HG03139 (cell line): ENCODE measurements at regions not wholly inside any gene's neighbourhood (a gene's known extent, or its start where the extent isn't known, plus 50 kb on each side); places are given as distances from the start of the nearest gene placed in this dataset.

Experiments used
- ATAC-seq: cut with Tn5 transposase; IDR thresholded peaks from one replicate; pipeline ENCODE4 v1.9.1; 2021; ENCODE audit not compliant: unreplicated experiment

DNA sequence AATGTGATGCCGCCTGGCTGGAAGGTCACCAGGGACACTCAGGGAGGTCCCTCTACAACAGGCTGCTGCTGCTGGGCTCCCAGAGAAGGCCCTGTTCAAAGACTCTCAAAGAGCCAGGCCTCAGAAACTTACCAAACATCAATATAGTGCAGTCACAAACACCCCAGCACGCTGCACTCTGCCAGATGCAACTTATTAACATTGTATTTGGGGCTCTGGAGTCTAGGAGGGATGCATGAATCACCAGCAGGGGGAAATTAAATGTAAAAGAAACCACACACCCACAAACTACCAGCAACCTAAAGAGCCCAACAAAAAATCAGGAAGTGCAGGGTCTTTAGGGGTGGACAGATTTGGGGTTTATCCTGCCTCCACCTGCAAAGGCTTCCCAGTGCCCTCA is 74.6 kb upstream of the SPATA12 start:
- no peak for ATAC-seq

DNA sequence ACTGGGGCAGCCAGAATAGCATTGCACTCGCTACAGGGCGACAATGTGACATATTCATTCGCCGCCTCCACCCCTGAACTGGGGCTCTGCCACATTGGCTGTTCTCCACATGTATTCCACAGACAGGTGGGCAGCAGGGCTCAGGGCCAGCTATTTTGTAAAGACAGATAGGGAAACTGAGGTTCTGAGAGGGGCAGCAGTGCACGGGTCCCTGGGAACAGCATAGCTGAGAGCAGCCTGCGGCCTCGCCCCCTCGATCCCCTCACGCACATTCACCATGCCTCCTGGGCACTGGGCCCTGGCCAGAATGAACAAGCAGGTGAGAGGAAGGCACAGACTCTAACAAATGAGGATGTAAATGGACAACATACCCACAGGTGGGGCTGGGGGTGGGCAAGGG is 75.0 kb upstream of the SPATA12 start:
- no peak for ATAC-seq

DNA sequence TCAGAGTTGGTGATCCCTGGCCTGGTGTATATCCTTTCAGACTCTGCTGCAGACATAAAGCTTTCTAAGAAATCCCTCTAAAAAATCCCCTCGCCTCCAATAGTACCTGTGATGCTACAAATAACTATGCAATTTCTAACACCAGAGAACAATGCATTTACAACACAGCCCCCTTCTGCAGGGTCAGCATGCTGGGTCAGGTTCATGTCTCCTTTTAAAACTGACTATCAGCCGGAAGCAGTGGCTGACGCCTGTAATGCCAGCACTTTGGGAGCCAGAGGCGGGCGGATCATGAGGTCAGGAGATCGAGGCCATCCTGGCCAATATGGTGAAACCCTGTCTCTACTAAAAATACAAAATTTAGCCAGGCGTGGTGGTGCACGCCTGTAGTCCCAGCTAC is 77.0 kb upstream of the SPATA12 start:
- ATAC-seq = no peak

DNA sequence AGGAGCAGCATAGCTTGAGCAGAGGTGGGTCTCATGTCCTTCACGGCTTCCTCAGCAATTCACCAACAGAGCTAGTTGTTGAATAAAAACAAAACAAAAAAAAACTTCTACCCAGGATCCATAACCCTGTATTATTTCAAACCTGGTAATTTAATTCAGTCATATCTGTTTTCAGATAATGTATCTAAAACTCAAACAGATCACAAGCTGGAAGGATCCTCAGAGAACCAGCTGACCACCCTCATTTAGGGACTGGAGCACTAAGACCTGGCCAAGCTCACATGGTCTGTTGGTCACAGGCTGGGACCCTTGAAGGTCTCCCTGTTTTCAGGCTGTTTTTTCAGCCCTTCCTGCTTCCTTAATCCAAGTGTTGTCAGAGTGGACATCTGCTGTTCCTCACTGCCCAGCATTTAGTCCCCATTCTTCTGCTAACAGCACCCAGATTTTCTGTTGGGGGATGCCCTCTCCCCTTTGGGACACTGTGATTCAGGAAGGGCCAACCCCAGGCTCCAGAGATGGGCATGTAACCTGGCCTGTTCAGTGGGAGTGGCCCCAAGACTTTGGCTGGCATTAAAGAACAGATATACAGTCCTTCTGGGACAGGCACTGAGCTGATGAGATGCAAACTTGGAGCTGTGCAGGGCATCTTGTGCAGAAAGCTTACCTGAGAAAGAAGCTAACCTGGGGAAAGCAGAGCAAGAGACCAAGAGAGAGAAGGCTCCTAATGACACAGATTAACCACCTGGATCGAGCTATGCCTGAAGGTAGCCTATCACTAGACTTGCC is 78.8 kb upstream of the SPATA12 start:
- no peak for ATAC-seq

DNA sequence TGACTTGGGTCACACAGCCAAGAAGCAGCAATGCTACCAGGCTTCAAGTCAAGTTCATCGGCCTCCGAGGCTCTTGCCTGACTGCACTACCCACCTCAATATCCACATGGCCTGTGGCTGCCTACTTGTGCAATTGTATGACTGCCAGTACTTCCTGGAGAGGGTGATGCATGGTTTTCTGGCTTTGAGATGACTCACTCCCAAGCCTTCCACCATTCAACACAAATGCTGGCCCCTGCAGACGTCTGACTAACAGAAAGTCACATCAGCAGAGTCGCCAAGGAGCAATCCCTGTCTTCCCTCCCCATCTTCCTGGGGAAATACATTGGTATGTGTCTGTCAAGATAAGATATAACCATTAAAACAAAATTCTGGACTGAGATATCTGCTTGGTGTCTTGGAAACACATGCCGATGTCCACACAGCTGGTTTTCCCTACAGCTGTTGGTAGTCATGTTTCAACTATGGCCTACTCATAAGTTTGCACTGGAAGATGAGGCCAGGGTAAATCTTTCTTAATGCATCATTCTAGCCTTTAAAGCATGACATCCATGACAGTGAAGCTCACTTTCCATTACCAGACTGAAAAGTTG is 79.6 kb upstream of the SPATA12 start:
- no peak for ATAC-seq

DNA sequence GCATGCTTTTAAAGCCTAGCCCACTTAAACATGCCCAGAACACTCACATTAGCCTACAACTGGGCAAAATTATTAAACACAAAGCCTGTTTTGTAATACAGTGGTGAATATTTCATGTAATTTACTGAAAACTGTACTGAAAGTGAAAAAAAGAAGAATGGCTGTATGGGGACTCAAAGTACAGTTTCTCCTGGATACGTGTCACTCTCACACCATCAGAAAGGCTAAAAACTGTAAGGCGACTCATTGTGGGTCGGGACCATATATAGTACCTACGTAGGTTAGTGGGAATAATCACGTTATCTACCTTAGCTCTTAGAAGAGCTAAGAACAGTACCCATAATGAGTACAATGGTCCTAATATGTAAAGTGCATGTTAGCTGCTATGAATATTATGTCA is 80.2 kb upstream of the SPATA12 start:
- no peak for ATAC-seq

DNA sequence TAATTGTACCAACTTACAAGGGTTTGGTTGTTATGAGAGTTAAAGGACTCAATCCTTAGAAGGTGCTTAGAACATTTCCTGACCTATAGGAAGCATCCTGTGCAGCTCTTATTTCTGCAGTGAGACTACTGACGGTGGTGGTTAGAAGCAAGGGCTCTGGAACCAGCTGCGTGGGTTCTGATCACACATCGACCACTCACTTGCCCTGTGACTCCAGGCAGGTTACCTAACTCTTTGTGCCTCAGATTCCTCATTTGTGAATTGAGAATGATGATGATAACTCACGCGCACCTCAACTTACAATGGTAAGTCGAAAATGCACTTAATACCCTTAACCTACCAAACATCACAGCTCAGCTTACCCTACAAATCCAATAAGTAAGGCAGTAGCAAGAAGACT is 80.7 kb upstream of the SPATA12 start:
- ATAC-seq = no peak

DNA sequence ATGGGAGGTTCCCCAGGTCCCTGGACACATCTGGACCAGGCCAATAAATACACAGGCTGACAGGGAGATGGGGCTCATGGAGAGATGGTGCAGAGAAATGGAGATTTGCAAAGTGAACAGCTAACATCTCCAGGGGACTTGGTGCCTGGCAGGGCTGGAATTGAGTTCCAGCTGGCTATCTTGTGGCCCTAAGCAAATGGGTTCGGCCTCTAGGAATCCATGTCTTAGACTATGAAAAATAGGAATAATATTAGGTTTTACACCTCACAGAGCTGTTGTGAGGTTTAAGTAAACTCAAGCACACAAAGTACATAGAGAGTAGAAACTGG is 82.9 kb upstream of the SPATA12 start:
- no peak for ATAC-seq

DNA sequence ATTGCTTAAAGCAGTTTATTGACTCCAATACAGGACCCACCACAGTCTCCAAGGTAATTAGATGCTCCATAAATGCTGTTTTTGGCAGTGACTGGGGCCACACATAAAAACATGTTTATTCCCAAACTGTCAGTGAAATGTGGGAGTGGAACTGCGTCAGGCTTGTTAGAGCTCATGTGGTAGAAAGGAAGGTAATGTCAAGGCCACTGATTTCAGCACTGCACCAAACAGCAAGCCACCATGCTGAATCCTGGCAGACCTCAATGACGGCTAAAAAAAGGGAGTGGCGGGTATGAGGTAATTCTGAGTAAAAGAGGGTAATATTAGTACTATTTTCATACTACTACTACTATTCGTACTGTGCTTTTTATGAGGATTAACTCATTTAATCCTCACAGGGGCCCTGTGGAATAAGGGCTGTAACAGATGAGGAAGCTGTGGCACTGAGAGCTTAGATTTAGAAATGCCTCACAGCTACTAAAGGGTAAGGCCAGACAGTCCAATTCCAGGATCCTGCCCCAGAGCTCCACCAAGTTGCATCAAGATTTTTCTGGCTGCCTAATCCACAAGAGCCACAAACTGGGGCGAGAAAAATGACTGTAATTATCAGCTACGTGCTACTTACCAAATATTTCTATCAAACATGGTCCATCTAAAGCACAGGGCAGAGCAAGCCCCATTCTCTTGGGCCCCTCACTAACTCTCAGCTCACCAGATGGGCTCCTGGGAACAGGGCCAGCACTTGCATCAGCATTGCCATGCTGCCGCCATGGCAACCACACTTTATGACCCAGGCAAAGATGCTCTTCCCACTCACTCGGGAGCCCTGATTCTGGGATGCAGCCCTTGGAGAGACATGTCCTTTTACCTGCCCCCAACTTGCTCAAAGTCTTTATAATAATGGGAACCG is 83.6 kb upstream of the SPATA12 start:
- ATAC-seq = no peak

DNA sequence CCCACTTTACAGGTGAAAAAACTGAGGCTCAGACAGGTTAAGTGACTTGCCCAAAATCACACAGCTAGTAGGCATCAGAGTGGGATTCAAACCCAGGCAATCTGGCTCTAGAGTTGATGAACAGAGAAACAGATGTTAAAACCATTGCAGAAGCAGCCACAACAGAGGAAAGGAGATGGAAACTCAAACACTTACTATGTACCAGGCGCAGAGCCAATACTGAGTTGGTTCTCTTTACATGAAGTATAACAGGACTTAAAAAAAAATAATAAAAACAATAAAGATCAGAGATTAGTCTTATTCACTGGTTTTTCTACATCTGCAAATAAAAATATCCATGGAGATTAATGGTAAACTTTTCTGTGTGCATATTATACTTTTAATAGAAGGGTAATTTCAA is 84.9 kb upstream of the SPATA12 start:
- ATAC-seq = no peak

DNA sequence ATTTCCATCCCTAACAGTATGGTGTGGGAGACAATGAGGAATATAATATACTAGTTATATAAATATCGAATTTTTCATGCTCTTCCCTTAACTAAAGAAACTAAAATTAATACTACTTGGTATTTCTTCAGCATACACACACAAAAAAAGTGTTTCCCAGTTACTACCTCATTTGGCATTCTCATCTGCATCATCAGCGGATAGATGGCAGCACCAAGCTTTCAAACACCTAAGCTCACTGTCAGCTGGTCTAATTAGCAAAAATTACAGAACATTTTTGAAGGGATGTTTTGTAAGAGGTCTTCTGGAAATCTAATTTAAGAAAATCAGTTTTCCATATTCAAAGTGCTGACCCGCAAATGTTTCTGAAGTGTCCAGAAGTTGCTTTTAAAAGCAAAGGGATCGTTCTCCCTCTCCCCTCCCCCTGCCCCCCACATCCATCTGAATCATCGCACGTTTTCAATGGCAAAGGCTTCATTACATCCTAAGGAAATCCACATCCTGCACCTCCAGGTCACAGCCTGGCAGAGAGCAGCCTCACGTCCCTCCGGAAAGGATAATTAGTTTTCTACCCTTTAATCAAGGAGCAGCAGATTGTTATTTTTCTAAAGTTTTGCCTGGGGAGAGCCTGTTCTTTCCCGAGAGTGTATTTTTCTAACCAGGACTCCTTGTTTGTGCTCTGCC is 86.1 kb upstream of the SPATA12 start:
- no peak for ATAC-seq

DNA sequence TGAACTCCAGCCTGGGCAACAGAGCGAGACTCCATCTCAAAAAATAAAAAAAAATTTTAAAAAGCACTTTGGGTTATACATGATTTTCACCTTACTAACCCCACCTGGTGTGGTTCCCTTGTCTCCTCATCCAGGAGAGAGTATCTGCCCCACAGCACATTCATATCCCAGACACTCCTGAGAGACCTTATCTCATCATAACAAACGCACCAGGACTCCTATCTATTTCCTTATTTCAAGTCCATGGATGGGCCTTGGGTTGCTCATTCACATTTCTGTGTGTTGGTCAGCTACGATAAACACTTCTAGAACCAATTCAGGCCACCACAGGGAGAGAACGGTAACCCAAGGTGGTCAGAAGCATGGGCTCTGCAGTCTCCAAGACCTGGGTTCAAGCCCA is 88.6 kb upstream of the SPATA12 start:
- no peak for ATAC-seq

DNA sequence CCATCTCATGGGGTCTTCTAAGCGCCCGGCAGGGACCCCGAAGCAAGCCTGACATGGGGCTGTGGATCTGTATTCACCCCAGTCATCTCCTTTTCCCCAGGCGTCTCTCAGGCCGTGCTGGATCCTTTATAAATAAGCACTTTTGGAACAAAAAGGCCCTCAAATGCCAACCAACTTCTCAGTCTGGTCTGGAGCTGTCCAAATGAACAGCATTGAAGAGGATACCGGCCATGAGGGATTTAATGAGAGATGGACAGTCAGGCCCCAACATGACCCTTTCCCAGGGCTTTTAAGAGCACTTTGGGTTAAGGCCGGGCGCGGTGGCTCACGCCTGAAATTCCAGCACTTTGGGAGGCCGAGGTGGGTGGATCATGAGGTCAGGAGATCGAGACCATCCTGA is 89.2 kb upstream of the SPATA12 start:
- no peak for ATAC-seq

DNA sequence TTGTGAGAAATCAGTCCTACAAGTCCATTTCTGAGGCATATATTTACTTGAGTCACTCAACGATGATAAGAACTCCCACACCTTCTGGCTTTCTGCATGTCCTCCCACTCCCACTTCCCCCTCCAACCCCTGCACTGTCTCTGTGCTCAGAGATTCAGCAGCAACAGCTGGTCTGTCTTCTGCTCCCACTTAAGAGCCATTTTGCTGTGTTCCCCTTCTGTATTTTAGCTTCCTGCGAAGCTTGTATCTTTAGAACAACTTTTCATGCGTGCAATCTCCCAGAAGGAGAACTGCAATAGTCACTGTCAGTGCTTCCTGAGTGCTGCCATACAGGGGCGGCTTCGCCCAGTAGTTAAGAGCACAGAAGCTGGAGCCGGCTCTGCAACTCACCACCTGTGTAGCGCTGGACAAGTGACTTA is 90.0 kb upstream of the SPATA12 start:
- ATAC-seq = no peak

DNA sequence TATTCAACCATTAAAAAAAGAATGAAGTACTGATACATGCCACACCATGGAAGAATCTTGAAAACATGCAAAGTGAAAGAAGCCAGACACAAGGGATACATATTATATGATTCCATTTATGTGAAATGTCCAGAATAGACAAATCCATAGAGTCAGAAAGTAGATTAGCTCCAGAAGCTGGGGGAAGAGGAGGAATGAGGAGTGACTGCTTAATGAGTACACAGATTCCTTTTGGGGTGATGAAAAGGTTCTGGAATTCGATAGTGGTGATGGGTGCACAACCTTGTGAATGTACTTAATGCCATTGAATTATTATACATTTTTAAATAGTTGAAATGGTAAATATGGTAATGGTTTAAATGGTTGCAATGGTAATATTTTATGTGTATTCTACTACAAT is 90.6 kb upstream of the SPATA12 start:
- no peak for ATAC-seq

DNA sequence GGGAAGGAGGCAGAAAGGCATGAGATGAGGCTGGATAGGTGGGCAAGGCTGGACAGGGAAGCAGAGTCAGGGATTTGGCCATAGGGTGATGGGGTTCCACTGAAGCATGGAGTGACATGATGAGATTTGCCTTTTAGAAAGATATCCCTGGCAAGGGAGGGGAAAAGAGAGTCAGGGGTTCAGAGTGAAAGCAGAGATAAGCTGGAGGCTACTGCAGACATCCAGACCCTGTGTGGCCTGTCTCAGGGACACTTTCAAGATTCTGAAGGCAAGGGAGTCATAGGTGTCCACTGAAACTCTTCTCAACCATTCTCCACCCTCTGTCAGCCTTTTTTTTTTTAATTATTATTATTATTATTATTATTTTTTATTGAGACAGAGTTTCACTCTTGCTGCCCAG is 94.0 kb upstream of the SPATA12 start:
- no peak for ATAC-seq

DNA sequence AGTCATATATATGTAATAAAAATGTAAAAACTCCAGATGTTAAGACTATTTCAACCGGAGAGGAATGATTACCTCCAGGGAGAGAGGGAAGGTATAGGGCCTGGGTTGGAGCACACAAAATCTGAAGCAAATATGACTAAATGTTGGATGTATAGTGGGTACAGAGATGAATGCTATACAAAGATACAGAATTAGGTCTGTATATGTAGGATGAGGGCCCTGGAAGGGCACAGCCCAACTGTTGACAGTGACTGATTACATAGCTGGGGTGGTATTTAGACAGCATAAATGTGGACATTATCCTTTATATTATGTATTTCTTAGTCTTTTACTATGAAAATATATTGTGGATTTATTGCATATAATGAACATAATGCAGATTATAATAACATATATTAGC is 94.4 kb upstream of the SPATA12 start:
- no peak for ATAC-seq

DNA sequence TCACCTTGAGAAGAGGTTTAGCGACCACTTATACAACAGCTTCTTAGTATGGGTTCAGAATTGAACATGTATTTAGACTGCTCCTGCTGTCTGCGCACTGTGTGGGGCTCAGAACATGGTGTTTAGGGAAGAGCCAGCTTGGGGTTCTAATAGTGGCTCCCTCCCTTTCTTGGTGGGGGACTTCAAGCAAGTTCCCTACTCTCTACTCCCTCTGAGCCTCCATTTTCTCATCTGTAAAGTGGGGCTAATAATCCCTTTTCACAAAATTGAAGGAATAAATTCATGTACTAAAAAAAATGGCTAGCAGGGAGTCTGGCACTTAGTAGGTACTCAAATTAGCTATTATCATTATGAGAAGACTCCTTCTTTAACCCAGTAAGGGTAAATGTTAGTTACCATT is 97.5 kb upstream of the SPATA12 start:
- no peak for ATAC-seq

DNA sequence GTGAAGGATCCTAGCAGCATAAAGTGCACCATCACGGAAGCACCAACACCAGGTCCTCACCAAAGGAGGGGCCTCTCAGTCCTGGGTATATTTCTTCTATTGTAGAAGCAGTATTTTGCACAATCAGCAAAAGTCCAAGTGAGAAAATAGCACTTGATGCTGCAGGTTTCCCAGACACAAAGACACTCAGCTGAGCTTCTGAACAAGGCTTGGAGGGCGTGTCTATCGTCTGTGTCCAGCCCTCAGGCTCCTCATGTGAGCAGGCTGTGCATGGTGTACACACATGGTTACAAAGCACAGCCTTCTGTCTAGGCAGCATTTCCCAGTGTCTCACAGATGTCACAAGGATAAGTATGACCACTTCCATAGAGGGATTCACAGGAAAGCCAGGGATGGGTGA is 98.3 kb upstream of the SPATA12 start:
- ATAC-seq = no peak

DNA sequence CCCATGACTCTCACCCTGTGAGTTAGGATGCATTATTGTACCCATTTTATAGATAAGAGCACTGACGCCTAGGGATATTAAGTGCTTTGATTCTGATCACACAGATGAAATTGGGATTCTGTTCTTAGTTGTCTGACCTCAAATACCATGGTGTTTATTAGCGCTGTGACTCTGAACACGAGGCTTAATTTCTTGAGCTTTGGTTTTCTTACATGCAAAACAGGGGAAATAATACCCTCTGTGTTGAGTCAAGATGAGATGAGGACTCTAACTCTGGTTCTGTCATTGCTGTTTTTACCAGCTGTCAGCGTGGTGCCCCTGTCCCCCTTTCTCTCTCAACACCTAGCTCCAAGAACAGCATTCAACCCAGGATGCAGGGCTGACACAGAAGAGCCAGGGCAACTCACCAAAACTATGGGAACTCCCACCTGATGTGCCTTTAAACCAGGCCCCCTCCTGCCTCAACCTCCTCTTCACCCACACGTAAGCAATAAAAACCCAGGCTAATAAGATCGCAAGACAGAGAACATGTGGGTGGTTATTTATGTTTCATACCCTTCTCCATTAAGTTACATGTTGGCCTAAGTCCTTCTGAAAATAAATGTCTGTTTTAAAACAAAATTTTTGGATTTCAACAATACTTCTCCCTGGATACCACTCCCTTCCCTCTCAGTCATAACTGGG is 100.1 kb upstream of the SPATA12 start:
- ATAC-seq = no peak

DNA sequence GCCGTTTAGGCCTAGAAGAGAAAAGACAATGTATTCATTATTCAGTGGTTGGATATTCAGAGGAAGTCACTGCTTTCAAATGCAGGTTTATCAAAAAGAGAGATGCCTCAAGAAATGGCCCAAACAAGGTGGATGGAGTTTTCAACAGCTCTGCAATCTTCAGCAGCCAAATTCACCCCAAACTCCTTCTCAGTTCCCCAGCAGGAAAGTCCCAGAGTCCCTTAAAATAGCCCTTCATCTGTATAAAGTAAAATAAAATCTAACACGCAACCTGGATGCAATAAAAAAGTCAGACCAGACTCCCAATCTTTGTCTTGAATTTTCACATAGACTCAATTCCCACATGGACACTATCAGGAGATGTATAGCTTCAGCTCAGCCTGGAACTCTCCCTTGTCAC is 101.6 kb upstream of the SPATA12 start:
- ATAC-seq = no peak
